ENCODE measurements at regions not wholly inside any gene's neighbourhood (a gene's known extent, or its start where the extent isn't known, plus 50 kb on each side); places are given as distances from the start of the nearest gene placed in this dataset.

DNA sequence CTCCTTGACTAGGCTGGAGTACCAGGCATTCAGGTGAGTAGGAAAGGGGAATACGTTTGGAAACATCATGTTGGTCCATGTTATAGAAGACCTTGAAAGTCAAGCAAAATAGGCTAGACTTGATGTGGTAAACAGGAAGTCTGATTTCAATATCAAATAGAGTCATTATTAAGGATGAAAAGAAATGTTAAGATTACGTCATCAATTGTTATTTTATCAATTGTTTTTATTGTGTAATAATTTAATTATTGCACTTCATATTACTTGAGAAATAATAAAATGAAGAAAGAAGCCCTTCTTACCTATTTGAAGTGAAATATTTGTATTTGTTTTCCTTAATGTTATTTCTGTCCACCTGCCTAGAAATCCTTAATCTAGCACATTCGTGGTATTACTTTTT lies 361.0 kb upstream of the HAND2 start:
- no peaks in the 10 kb centered on the region for H3K4me1 ChIP-seq
- H3K9me3 ChIP-seq, result peaks cover 6% of the 10 kb centered on the region
- H3K27me3 ChIP-seq, result no peaks in the 10 kb centered on the region
- H3K27ac ChIP-seq, result no peak overlapping the region
- 88% methylated on average over 3 of the region's 3 CpGs for WGBS
- TF ChIP-seq, protein P1, sequence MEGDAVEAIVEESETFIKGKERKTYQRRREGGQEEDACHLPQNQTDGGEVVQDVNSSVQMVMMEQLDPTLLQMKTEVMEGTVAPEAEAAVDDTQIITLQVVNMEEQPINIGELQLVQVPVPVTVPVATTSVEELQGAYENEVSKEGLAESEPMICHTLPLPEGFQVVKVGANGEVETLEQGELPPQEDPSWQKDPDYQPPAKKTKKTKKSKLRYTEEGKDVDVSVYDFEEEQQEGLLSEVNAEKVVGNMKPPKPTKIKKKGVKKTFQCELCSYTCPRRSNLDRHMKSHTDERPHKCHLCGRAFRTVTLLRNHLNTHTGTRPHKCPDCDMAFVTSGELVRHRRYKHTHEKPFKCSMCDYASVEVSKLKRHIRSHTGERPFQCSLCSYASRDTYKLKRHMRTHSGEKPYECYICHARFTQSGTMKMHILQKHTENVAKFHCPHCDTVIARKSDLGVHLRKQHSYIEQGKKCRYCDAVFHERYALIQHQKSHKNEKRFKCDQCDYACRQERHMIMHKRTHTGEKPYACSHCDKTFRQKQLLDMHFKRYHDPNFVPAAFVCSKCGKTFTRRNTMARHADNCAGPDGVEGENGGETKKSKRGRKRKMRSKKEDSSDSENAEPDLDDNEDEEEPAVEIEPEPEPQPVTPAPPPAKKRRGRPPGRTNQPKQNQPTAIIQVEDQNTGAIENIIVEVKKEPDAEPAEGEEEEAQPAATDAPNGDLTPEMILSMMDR (IDR thresholded peaks at IDR 0.05), result no peak
- DNase-seq (ENCODE audit: low spot score in 2 of 2), result no peak
- H3K4me3 ChIP-seq, result no peak overlapping the region
- no peaks in the 10 kb centered on the region for H3K36me3 ChIP-seq

DNA sequence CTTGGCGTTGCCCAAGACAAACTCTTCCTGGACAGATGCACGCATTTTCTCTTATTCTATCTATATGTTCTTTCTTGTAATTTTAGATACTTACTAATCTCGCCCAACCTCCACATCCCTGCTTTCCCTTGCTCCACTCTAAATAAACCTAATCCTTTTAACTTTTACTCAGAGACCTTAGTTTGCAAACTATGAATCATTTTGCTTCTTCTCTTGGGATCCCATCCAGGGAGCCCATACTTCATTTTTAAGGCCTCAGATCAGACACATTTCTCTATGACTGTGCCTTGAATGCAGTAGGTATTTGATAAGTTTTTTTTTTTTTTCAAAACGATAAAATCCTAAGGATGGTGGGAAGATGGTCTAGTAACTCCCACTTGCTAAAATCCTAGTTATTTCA lies 353.8 kb upstream of the HAND2 start:
- Histone ChIP-seq H3K36me3 (no peaks in the 10 kb centered on the region), H3K4me3 (no peak overlapping the region), H3K4me1 (no peaks in the 10 kb centered on the region), H3K27ac (no peak overlapping the region), H3K9me3 (no peaks in the 10 kb centered on the region), H3K27me3 (no peaks in the 10 kb centered on the region)
- TF ChIP-seq POLR2A (IDR thresholded peaks at IDR 0.05), result no peak
- TF ChIP-seq, protein P1 (IDR thresholded peaks at IDR 0.05), result no peak
- TF ChIP-seq POLR2AphosphoS5 (IDR thresholded peaks at IDR 0.05), result no peak
- TF ChIP-seq EP300 (IDR thresholded peaks at IDR 0.05), result no peak
- no peak for DNase-seq (ENCODE audit: low spot score in 2 of 2)
- 71% methylated on average over 4 of the region's 4 CpGs for whole genome bisulfite sequencing

DNA sequence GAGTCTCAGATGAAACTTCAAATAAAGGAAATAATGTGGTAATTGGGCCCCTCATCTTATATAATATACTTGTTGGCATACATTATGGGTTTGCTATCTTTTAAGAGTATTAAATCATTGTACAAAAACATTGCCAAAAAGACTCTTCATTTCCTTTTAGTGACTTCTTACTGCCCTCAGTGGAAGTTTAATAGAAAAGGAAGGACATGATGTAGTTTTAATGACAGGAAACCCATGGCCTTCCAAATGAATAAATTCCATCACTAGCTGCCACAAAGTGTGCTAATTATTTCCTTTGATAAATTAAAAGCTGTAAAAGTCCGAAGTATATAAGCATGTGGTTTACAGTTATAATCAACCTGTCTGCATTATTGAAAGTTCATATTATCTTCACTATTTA lies 350.9 kb upstream of the HAND2 start:
- Histone ChIP-seq H3K27me3 (no peaks in the 10 kb centered on the region), H3K36me3 (no peaks in the 10 kb centered on the region), H3K4me3 (no peak overlapping the region), H3K4me1 (no peaks in the 10 kb centered on the region), H3K9me3 (no peaks in the 10 kb centered on the region), H3K27ac (no peak overlapping the region)
- 47% methylated on average over 1 of the region's 1 CpG for WGBS
- no peak for DNase-seq (ENCODE audit: low spot score in 2 of 2)
- TF ChIP-seq, protein P1 (IDR thresholded peaks at IDR 0.05), result no peak
- TF ChIP-seq EP300 (IDR thresholded peaks at IDR 0.05) (no peak), POLR2A (IDR thresholded peaks at IDR 0.05) (no peak)

DNA sequence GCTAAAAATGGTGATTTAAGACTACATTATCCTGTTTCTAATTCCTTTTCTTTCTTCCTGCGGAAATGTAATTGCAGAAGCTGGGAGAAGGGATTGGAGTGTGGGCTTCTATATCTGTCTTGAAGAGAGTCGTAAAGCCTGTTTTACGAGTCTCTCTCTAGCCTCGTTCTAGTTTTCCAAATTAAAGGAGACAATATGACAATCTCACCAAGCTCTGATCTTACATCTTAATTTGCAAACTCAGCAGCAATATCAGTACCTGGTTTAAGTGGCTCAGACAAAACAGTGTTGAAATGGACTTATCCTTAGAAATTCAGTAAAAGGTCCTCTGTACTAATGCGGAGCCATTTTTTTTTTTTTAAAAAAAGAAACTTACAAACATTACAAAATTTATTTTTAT lies 349.5 kb upstream of the HAND2 start:
- H3K4me3 ChIP-seq, result no peak overlapping the region
- DNase-seq (ENCODE audit: low spot score in 2 of 2), result no peak
- 54% methylated on average over 5 of the region's 5 CpGs for WGBS
- TF ChIP-seq, protein P1 (IDR thresholded peaks at IDR 0.05), result no peak
- TF ChIP-seq EP300 (IDR thresholded peaks at IDR 0.05) (no peak), POLR2A (IDR thresholded peaks at IDR 0.05) (no peak), POLR2AphosphoS5 (IDR thresholded peaks at IDR 0.05) (no peak)
- no peaks in the 10 kb centered on the region for H3K36me3 ChIP-seq
- no peaks in the 10 kb centered on the region for H3K9me3 ChIP-seq
- H3K27ac ChIP-seq, result no peak overlapping the region
- H3K27me3 ChIP-seq, result no peaks in the 10 kb centered on the region
- H3K4me1 ChIP-seq, result no peaks in the 10 kb centered on the region

DNA sequence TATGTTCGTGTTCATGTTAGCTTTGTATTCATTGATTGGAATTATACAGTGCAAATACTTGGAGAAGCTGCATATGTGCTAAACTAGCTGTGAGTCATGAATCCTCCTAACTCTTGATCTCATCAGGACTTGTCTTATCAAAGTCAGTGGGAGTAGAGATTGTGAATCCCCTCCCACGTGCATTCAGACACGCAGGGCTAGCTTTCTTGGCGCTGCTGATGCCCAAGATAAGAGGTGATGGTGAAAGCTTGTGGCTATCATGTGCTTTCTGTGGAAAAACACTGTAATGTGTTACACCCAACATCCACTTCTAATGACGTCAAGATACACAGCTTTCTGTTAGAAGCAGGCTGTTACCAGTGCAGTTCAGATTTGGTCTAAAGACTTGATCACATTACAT lies 348.7 kb upstream of the HAND2 start:
- TF ChIP-seq, protein P1 (IDR thresholded peaks at IDR 0.05), result no peak
- TF ChIP-seq POLR2A (IDR thresholded peaks at IDR 0.05), result no peak
- TF ChIP-seq EP300 (IDR thresholded peaks at IDR 0.05), result no peak
- no peak for TF ChIP-seq POLR2AphosphoS5 (IDR thresholded peaks at IDR 0.05)
- no peak for DNase-seq (ENCODE audit: low spot score in 2 of 2)
- no peaks in the 10 kb centered on the region for H3K4me1 ChIP-seq

More for the DNA sequence above, 348.7 kb upstream of the HAND2 start:
- Histone ChIP-seq H3K4me3 (no peak overlapping the region), H3K27me3 (no peaks in the 10 kb centered on the region), H3K27ac (no peak overlapping the region), H3K9me3 (no peaks in the 10 kb centered on the region), H3K36me3 (no peaks in the 10 kb centered on the region)
- WGBS, result 48% methylated on average over 5 of the region's 5 CpGs
